ENCODE measurements at regions not wholly inside any gene's neighbourhood (a gene's known extent, or its start where the extent isn't known, plus 50 kb on each side); places are given as distances from the start of the nearest gene placed in this dataset.
A peak's percentile ranks its signal among the peaks of the same experiment; 100 is the strongest.

DNA sequence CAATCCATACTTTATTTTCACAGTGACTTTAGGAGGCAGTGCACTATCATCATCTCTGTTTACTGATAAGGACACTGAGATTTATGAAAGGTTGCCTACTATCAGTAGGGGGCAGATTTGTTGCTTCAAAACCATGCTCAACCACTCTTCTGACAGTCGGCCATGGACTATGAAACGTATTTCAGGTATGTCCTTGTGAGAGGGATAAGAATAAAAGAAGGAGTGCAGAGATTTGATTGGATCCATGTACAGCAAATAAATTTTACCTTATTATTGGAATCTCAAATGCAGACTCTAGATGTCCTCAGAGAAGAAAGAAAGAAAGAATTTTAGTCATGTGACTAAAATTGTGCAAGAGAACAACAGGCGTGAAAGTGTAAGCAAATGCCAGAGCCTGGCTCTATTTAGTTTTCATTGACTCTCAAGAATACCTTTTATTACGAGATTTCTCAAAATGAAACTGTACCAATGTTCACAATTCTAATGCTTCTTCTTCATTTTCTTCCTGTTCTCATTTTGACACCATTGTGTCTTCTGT lies 296.6 kb upstream of the RASA1 start:
- no peak overlapping the region for H4K5ac ChIP-seq (ENCODE audit: low read depth, low read length)
- no peaks in the 10 kb centered on the region for H3K9me3 ChIP-seq (ENCODE audit: control insufficient read depth, insufficient read depth, low read length)
- H2AK5ac ChIP-seq (ENCODE audit: low read depth, low read length): no peak overlapping the region
- no peaks in the 10 kb centered on the region for H3K79me1 ChIP-seq (ENCODE audit: low read depth in 1 of 2, low read length in 2 of 2)
- intact Hi-C loops (cut with micrococcal nuclease): loop anchor here (1.0 to 2.0 kb wide), 2 partner anchors 34 to 42 kb away; no protein-coding TSS in a partner anchor
- ChIA-PET POLR2A (ENCODE audit: unreplicated experiment) (no interaction called here), CTCF (interaction anchor here (1.7 kb wide), 1 partner anchor 90 kb away, joined by 11 read pairs; no protein-coding TSS in a partner anchor)
- no peak overlapping the region for H2AK9ac ChIP-seq (replicated peaks; ENCODE audit: low read depth, low read length, poor library complexity)
- H2BK20ac ChIP-seq (ENCODE audit: low read depth, low read length): no peak overlapping the region
- no peak overlapping the region for H2BK5ac ChIP-seq (ENCODE audit: low read depth, low read length, poor library complexity, severe bottlenecking)
- H2BK120ac ChIP-seq (ENCODE audit: low read depth, low read length): no peak overlapping the region
- H3K4me1 ChIP-seq (ENCODE audit: control insufficient read depth, insufficient read depth, low read length): no peaks in the 10 kb centered on the region
- no peak overlapping the region for H3K23ac ChIP-seq (ENCODE audit: low read depth, low read length)
- H3K9ac ChIP-seq (ENCODE audit: low read depth, low read length): no peak overlapping the region
- ATAC-seq (ENCODE audit: low read depth): peak; percentile 64
- dilution Hi-C loops (cut with HindIII; ENCODE audit: low sequenced_read_pairs, unreplicated experiment): no loop called here
- WGBS, 2 experiments (ENCODE audit: extremely low coverage in 2 of 2, insufficient read length in 1 of 2): no CpG with 5 or more reads among the region's 4 CpGs
- TF ChIP-seq, protein P1, sequence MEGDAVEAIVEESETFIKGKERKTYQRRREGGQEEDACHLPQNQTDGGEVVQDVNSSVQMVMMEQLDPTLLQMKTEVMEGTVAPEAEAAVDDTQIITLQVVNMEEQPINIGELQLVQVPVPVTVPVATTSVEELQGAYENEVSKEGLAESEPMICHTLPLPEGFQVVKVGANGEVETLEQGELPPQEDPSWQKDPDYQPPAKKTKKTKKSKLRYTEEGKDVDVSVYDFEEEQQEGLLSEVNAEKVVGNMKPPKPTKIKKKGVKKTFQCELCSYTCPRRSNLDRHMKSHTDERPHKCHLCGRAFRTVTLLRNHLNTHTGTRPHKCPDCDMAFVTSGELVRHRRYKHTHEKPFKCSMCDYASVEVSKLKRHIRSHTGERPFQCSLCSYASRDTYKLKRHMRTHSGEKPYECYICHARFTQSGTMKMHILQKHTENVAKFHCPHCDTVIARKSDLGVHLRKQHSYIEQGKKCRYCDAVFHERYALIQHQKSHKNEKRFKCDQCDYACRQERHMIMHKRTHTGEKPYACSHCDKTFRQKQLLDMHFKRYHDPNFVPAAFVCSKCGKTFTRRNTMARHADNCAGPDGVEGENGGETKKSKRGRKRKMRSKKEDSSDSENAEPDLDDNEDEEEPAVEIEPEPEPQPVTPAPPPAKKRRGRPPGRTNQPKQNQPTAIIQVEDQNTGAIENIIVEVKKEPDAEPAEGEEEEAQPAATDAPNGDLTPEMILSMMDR (conservative IDR thresholded peaks at IDR 0.05; ENCODE audit: low read depth, low read length): 0 out of 2 replicates have a peak, but pooled peaks have one; percentile 9
- TF ChIP-seq MAZ (IDR thresholded peaks at IDR 0.05; ENCODE audit: borderline replicate concordance, low read depth, low read length) (no peak), MAFK (IDR thresholded peaks at IDR 0.05; ENCODE audit: low read depth, low read length) (no peak), CEBPB (IDR thresholded peaks at IDR 0.05; ENCODE audit: low read depth, low read length) (peak; percentile 75), USF2 (IDR thresholded peaks at IDR 0.05; ENCODE audit: low read depth, low read length) (peak; percentile 41)
- H3K14ac ChIP-seq (replicated peaks; ENCODE audit: low read depth, low read length): no peak overlapping the region
- H3K27me3 ChIP-seq (ENCODE audit: control insufficient read depth, insufficient read depth, low read length): no peaks in the 10 kb centered on the region
- H3K4me3 ChIP-seq (ENCODE audit: insufficient read depth, low read depth, low read length): no peak overlapping the region
- H4K8ac ChIP-seq (ENCODE audit: low read depth in 2 of 2, low read length in 2 of 2): no peak overlapping the region
- no peak overlapping the region for H3K56ac ChIP-seq (ENCODE audit: extremely low read depth, insufficient read depth, low read length)
- H3K4ac ChIP-seq (ENCODE audit: low read depth, low read length): no peak overlapping the region
- H3K18ac ChIP-seq (ENCODE audit: low read depth, low read length): no peak overlapping the region
- no peaks in the 10 kb centered on the region for H4K20me1 ChIP-seq (ENCODE audit: insufficient read depth, low read length)
- H3K9me1 ChIP-seq (ENCODE audit: insufficient read depth, low read length): no peaks in the 10 kb centered on the region
- no peak overlapping the region for H2BK15ac ChIP-seq (ENCODE audit: low read depth, low read length)
- no peak overlapping the region for H4K91ac ChIP-seq (ENCODE audit: insufficient read depth, low read depth, low read length)
- no peak overlapping the region for H2AFZ ChIP-seq (replicated peaks; ENCODE audit: low read length, poor library complexity)
- no peak overlapping the region for H3K4me2 ChIP-seq (ENCODE audit: low read depth, low read length)
- DNase-seq: peak; percentile 27
- H3K27ac ChIP-seq (ENCODE audit: insufficient read depth, low read length): no peak overlapping the region
- in situ Hi-C loops (cut with MboI; ENCODE audit: low sequenced_read_pairs): no loop called here
- H3K36me3 ChIP-seq (ENCODE audit: control insufficient read depth, insufficient read depth, low read length): no peaks in the 10 kb centered on the region
- BruUV-seq (replicated peaks): no TSS peak
